ENCODE measurements at regions not wholly inside any gene's neighbourhood (a gene's known extent, or its start where the extent isn't known, plus 50 kb on each side); places are given as distances from the start of the nearest gene placed in this dataset.

- intact Hi-C loops (cut with DNase I) = no loop called here
- DNase-seq = no peak
- H3K27ac ChIP-seq = no peak overlapping the region
- no peak overlapping the region for H3K4me3 ChIP-seq
- no peak for TF ChIP-seq POLR2A (IDR thresholded peaks at IDR 0.05)
- TF ChIP-seq CTCF (IDR thresholded peaks at IDR 0.05) = no peak
- TF ChIP-seq EP300 (IDR thresholded peaks at IDR 0.05) = no peak
- H3K36me3 ChIP-seq = no peaks in the 10 kb centered on the region
- 69 to 71% (median 70%) methylated on average over 4 of the region's 4 CpGs for WGBS, 3 donors
- no peaks in the 10 kb centered on the region for H3K9me3 ChIP-seq
- no peaks in the 10 kb centered on the region for H3K4me1 ChIP-seq (ENCODE audit: insufficient read depth)
- no peaks in the 10 kb centered on the region for H3K27me3 ChIP-seq
Measured at GRCh38 chr11:97610000-97610399, 1220.2 kb downstream of the JRKL start.

GRCh38 chr11:97610854-97611253 is 1221.0 kb downstream of the JRKL start:
- no peaks in the 10 kb centered on the region for H3K36me3 ChIP-seq
- intact Hi-C loops (cut with DNase I) = no loop called here
- no peak overlapping the region for H3K27ac ChIP-seq
- TF ChIP-seq CTCF (IDR thresholded peaks at IDR 0.05) (no peak), EP300 (IDR thresholded peaks at IDR 0.05) (no peak), POLR2A (IDR thresholded peaks at IDR 0.05) (no peak)
- no peak overlapping the region for H3K4me3 ChIP-seq
- no peaks in the 10 kb centered on the region for H3K27me3 ChIP-seq
- no peaks in the 10 kb centered on the region for H3K4me1 ChIP-seq (ENCODE audit: insufficient read depth)
- WGBS, 3 donors = 95 to 97% (median 96%) methylated on average over 5 of the region's 5 CpGs
- H3K9me3 ChIP-seq = no peaks in the 10 kb centered on the region
- no peak for DNase-seq

GRCh38 chr11:97611345-97611744 is 1221.5 kb downstream of the JRKL start:
- no peaks in the 10 kb centered on the region for H3K36me3 ChIP-seq
- no peaks in the 10 kb centered on the region for H3K27me3 ChIP-seq
- TF ChIP-seq POLR2A (IDR thresholded peaks at IDR 0.05) = no peak
- H3K4me1 ChIP-seq (ENCODE audit: insufficient read depth) = no peaks in the 10 kb centered on the region
- no peak overlapping the region for H3K4me3 ChIP-seq
- no peak overlapping the region for H3K27ac ChIP-seq
- WGBS, 3 donors = 92 to 96% (median 95%) methylated on average over 10 of the region's 10 CpGs
- H3K9me3 ChIP-seq = no peaks in the 10 kb centered on the region
- intact Hi-C loops (cut with DNase I) = no loop called here
- DNase-seq = no peak

- 16 to 18% (median 17%) methylated on average over 3 of the region's 3 CpGs for WGBS, 3 donors
- no peak overlapping the region for H3K27ac ChIP-seq
- no peaks in the 10 kb centered on the region for H3K4me1 ChIP-seq (ENCODE audit: insufficient read depth)
- TF ChIP-seq CTCF (IDR thresholded peaks at IDR 0.05) (no peak), POLR2A (IDR thresholded peaks at IDR 0.05) (no peak), EP300 (IDR thresholded peaks at IDR 0.05) (no peak)
- H3K27me3 ChIP-seq = no peaks in the 10 kb centered on the region
- intact Hi-C loops (cut with DNase I) = no loop called here
- H3K4me3 ChIP-seq = no peak overlapping the region
- H3K36me3 ChIP-seq = no peaks in the 10 kb centered on the region
- no peak for DNase-seq
- no peaks in the 10 kb centered on the region for H3K9me3 ChIP-seq
Measured at GRCh38 chr11:97614606-97615005, 1224.8 kb downstream of the JRKL start.

DNA sequence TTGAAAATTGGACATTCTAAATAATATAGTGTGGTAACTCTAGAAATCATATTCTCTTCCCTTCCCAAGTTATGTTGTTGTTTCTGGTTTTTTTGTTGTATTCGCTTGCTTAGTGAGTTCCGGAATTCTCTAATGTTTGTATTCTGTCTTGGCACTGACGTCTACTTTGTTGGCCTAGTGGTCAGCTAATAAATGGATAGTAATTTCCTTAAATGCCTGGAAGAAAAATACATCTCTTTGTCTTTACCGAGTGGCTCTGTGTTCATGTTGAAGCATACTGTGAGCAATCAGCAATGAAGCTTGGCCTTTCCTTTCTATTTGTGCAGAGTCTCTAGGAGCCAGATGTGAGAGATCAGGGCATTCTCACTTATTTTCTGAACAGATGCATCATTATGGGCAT is 1225.7 kb downstream of the JRKL start:
- Histone ChIP-seq H3K36me3 (no peaks in the 10 kb centered on the region), H3K4me1 (ENCODE audit: insufficient read depth) (no peaks in the 10 kb centered on the region), H3K4me3 (no peak overlapping the region), H3K27ac (no peak overlapping the region), H3K27me3 (no peaks in the 10 kb centered on the region), H3K9me3 (no peaks in the 10 kb centered on the region)
- TF ChIP-seq CTCF (IDR thresholded peaks at IDR 0.05) (no peak), EP300 (IDR thresholded peaks at IDR 0.05) (no peak), POLR2A (IDR thresholded peaks at IDR 0.05) (no peak)
- intact Hi-C loops (cut with DNase I) = no loop called here
- WGBS, 3 donors = 9 to 23% (median 13%) methylated on average over 4 of the region's 4 CpGs
- DNase-seq = no peak
